CD4-positive, alpha-beta T cell (primary cell): ENCODE measurements at regions not wholly inside any gene's neighbourhood (a gene's known extent, or its start where the extent isn't known, plus 50 kb on each side); places are given as distances from the start of the nearest gene placed in this dataset.

ENCODE experiments used
- ATAC-seq: fragments of 200-7000 bp; cut with Tn5 transposase; one replicate; pipeline ENCODE4 v1.10.0; 2022; ENCODE audit warnings: mild to moderate bottlenecking; ENCODE audit not compliant: poor library complexity
- CTCF ChIA-PET: fragments of 350-600 bp; sonication (Branson Sonifier 250); formaldehyde crosslinking; loops from one replicate; lab custom pipeline; 2021; ENCODE audit warnings: antibody characterized with exemption, inconsistent platforms; lab: Charles Lee
- POLR2A ChIA-PET: fragments of 350-600 bp; sonication (Branson Sonifier 250); formaldehyde crosslinking; loops from one replicate; lab custom pipeline; 2021; ENCODE audit warnings: antibody characterized with exemption, inconsistent platforms; lab: Charles Lee
- DNase-seq, 14 experiments: peaks; one replicate each; pipeline ENCODE4 v3.0.0-alpha.2; 2013 to 2020; ENCODE audit warnings: mixed read lengths in 2 of 14
- H3K27ac ChIP-seq, 2 donors: one replicate each; pipeline versions ENCODE4 v1.5.1 to v1.7.0; 2013; ENCODE audit warnings: low read length in 2 of 2, low read depth in 1 of 2, mild to moderate bottlenecking in 1 of 2
- H3K27me3 ChIP-seq, 2 experiments: 1 replicate in 1 of 2; 2 replicates in 1 of 2; pipeline versions ENCODE4 v1.6.1 to v1.7.0; 2013; ENCODE audit warnings: low read length in 2 of 2, control low read depth in 1 of 2, mild to moderate bottlenecking in 1 of 2, moderate library complexity in 1 of 2; ENCODE audit not compliant: insufficient read depth in 2 of 2, control insufficient read depth in 1 of 2
- H3K36me3 ChIP-seq: one replicate; pipeline ENCODE4 v1.6.1; 2013; ENCODE audit warnings: low read length, control low read depth; ENCODE audit not compliant: insufficient read depth
- H3K4me1 ChIP-seq: one replicate; pipeline ENCODE4 v1.6.1; 2013; ENCODE audit warnings: low read length, control low read depth; ENCODE audit not compliant: insufficient read depth
- H3K4me3 ChIP-seq: one replicate; pipeline ENCODE4 v1.5.1; 2013; ENCODE audit warnings: mild to moderate bottlenecking, low read length, moderate library complexity
- H3K9me3 ChIP-seq, 2 experiments: 1 replicate in 1 of 2; 2 replicates in 1 of 2; pipeline versions ENCODE4 v1.6.1 to v1.7.0; 2013; ENCODE audit warnings: low read length in 2 of 2, mild to moderate bottlenecking in 2 of 2, control low read depth in 1 of 2, moderate library complexity in 1 of 2; ENCODE audit not compliant: control insufficient read depth in 1 of 2, insufficient read depth in 1 of 2
- H3K27ac Mint-ChIP-seq: one replicate; pipeline ENCODE4 v1.8.0; 2020; ENCODE audit warnings: mixed read lengths
- H3K27me3 Mint-ChIP-seq: one replicate; pipeline ENCODE4 v1.8.0; 2021; ENCODE audit warnings: mixed read lengths
- H3K36me3 Mint-ChIP-seq: one replicate; pipeline ENCODE4 v1.8.0; 2021; ENCODE audit warnings: low read depth, mixed read lengths
- H3K4me1 Mint-ChIP-seq: one replicate; pipeline ENCODE4 v1.8.0; 2021; ENCODE audit warnings: low read depth, mixed read lengths
- H3K4me3 Mint-ChIP-seq: one replicate; pipeline ENCODE4 v1.8.0; 2020; ENCODE audit warnings: mild to moderate bottlenecking, mixed read lengths
- H3K9me3 Mint-ChIP-seq: one replicate; pipeline ENCODE4 v1.8.0; 2020; ENCODE audit warnings: mixed read lengths
- intact Hi-C, 2 experiments: fragments of 100-400 bp; cut with DNase I in 1 of 2; cut with micrococcal nuclease in 1 of 2; formaldehyde crosslinking; loops; one replicate each; pipeline versions ENCODE4 v1.15.1 to v1.9.0; 2023 to 2025; cut with DNase I, micrococcal nuclease
- TF ChIP-seq, protein P1 (sequence below): fragments of 200-600 bp; IDR thresholded peaks from one replicate; pipeline ENCODE4 v1.8.0; 2022; ENCODE audit warnings: antibody characterized with exemption, mild to moderate bottlenecking

DNA sequence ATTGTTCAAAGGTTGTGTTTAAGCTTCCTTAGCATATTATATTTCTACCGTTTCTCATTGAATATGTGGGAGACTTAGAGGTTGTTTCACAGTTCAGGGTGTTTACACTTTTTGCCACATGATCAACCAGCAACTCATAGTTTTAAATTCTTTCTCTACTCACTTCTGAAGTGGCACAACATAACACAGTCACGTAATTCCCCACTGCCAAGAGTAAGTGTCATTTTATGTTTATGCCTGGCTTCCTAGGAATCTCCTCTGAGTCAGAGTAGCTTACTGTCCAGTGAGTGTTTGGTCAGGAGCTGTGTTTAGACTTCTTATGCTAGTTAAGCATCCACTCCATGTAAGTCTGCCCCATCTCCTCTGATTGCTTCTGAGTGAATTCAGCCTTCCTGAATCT lies 520.8 kb upstream of the KIRREL3 start:
- Mint-ChIP-seq H3K27me3 (no peaks in the 10 kb centered on the region), H3K36me3 (no peaks in the 10 kb centered on the region), H3K4me1 (no peaks in the 10 kb centered on the region), H3K9me3 (peaks cover 6% of the 10 kb centered on the region), H3K4me3 (no peak overlapping the region), H3K27ac (no peak overlapping the region)
- Histone ChIP-seq H3K27ac (no peak overlapping the region), H3K4me3 (no peak overlapping the region), H3K27me3 (no peaks in the 10 kb centered on the region), H3K4me1 (no peaks in the 10 kb centered on the region), H3K9me3 (no peaks in the 10 kb centered on the region), H3K36me3 (no peaks in the 10 kb centered on the region)
- intact Hi-C loops, result no loop called here
- TF ChIP-seq, protein P1, sequence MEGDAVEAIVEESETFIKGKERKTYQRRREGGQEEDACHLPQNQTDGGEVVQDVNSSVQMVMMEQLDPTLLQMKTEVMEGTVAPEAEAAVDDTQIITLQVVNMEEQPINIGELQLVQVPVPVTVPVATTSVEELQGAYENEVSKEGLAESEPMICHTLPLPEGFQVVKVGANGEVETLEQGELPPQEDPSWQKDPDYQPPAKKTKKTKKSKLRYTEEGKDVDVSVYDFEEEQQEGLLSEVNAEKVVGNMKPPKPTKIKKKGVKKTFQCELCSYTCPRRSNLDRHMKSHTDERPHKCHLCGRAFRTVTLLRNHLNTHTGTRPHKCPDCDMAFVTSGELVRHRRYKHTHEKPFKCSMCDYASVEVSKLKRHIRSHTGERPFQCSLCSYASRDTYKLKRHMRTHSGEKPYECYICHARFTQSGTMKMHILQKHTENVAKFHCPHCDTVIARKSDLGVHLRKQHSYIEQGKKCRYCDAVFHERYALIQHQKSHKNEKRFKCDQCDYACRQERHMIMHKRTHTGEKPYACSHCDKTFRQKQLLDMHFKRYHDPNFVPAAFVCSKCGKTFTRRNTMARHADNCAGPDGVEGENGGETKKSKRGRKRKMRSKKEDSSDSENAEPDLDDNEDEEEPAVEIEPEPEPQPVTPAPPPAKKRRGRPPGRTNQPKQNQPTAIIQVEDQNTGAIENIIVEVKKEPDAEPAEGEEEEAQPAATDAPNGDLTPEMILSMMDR, result no peak
- no peak for DNase-seq
- ChIA-PET CTCF (no interaction called here), POLR2A (no interaction called here)
- no peak for ATAC-seq

DNA sequence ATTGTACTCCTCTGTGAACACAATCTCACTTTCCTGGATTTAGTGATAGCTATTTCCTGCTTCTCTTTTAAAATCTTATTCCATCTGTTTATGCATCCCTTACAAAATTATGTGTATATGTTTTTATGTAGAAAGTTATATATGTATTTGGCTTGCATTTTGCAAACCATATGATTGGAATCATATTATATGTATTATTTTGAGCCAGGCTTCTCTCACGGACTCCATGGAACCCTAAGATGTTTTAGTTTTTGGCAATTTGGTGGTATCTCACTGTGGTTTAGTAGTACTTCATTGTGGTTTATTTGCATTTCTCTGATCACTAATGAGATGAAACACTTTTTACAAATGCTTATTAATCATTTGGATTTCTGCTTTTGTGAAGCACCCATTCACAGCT lies 507.3 kb upstream of the KIRREL3 start:
- H3K4me1 ChIP-seq, result no peaks in the 10 kb centered on the region
- TF ChIP-seq, protein P1, result no peak
- intact Hi-C loops, result no loop called here
- no peak overlapping the region for H3K4me3 Mint-ChIP-seq
- no peaks in the 10 kb centered on the region for H3K36me3 Mint-ChIP-seq
- no peaks in the 10 kb centered on the region for H3K36me3 ChIP-seq
- DNase-seq (no peak), ATAC-seq (no peak)
- H3K27me3 ChIP-seq, result no peaks in the 10 kb centered on the region
- no peak overlapping the region for H3K27ac Mint-ChIP-seq
- H3K4me3 ChIP-seq, result no peak overlapping the region
- H3K9me3 ChIP-seq, result no peaks in the 10 kb centered on the region
- CTCF ChIA-PET, result no interaction called here
- no peak overlapping the region for H3K27ac ChIP-seq
- POLR2A ChIA-PET, result no interaction called here
- no peaks in the 10 kb centered on the region for H3K27me3 Mint-ChIP-seq
- no peaks in the 10 kb centered on the region for H3K4me1 Mint-ChIP-seq
- no peaks in the 10 kb centered on the region for H3K9me3 Mint-ChIP-seq

DNA sequence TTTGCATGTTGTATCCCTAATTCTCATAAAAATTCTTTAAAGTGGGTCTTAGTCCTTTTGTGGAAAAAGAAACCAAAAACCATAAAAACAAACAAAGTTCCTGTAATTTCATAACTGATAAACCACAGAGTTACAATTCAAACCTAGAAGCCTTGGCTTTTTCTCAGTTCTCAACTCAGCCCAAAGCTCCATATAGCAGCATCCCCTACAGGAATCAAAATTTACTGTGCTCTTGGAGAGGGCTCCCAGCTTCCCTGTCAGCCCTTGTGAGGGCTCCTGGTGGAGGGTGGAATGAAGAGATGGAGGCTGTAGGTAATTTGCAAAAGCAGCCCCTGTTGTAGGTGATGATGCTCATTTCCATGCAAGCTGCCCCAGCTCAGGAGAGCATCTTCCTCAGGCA lies 506.1 kb upstream of the KIRREL3 start:
- Mint-ChIP-seq H3K27me3 (no peaks in the 10 kb centered on the region), H3K4me3 (no peak overlapping the region), H3K4me1 (no peaks in the 10 kb centered on the region), H3K36me3 (no peaks in the 10 kb centered on the region), H3K27ac (no peak overlapping the region), H3K9me3 (no peaks in the 10 kb centered on the region)
- no peaks in the 10 kb centered on the region for H3K27me3 ChIP-seq
- no peak overlapping the region for H3K4me3 ChIP-seq
- DNase-seq (no peak), ATAC-seq (no peak)
- intact Hi-C loops, result no loop called here
- ChIA-PET CTCF (no interaction called here), POLR2A (no interaction called here)
- no peaks in the 10 kb centered on the region for H3K36me3 ChIP-seq
- H3K4me1 ChIP-seq, result no peaks in the 10 kb centered on the region
- H3K27ac ChIP-seq, result no peak overlapping the region
- H3K9me3 ChIP-seq, result no peaks in the 10 kb centered on the region
- TF ChIP-seq, protein P1, result no peak
